ENCODE measurements at regions not wholly inside any gene's neighbourhood (a gene's known extent, or its start where the extent isn't known, plus 50 kb on each side); places are given as distances from the start of the nearest gene placed in this dataset.

DNA sequence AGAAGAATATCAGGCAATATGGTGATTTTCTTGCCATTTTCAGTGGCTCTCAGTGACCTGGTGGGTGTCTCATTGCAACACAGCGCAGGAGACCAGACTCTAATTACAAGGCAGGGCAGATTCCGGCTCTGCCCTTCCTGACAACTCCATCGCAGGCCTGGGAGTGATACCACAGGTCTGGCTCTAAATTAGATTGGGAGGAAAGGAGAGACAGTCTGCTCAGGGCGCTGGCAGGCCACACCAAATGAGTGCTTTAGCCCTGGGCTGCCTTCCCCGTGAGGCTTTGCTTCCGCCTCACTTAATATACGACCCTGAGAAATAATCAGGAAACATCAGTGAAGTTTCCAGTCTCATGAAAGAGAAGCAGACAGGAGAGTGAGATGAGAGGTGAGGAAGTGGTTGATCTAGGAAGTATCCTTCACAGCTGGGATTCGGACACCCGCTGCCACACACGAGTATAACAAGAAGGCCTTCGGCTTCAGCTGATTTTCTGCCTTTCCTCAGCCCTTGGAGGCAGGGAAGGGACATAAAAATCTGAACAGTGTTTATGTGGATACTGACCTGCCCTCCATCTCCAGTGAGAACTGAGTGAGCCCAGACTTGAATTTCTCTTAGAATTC, 73.7 kb upstream of the PROK2 start:
- no peak overlapping the region for H3K4me3 ChIP-seq (ENCODE audit: low read depth, low read length)

DNA sequence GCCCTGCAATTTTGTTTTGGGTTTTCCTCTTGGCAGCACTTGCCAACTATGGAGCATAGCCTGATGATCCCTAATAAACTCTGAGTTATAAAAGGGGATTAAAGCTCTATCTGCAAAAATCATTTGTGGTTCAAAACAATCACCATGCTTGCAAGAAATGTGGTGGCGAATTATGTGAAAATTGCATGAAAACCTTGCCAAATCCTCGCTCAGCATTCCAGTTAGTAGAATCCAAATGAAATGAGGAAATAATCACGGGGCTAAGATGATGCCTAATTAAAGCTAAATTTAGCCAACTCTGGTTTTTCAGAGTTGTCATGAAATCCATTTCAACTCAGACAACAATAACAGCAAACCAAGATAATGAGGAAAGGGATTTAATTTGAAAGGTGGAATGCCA, 73.0 kb upstream of the PROK2 start:
- H3K4me3 ChIP-seq (ENCODE audit: low read depth, low read length): no peak overlapping the region

DNA sequence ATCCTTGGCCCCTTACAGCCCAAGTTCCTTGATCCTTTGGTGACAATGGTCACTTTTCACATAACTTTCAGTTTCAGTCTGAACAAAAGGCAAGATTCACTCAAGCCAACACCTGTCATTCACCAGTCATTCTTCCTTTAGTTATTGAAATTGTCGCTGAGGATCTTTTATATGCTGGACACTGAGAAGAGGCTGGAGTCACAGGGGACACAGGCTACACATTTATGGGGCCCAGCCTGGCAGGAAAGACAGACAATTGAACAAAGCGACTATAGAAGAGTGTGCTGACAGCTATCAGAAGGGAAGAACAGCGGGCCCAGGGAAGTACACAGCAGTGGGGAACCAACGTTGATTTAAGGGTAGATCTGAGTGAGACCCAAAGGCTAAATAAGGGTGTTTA, 69.8 kb upstream of the PROK2 start:
- no peak overlapping the region for H3K4me3 ChIP-seq (ENCODE audit: low read depth, low read length)

DNA sequence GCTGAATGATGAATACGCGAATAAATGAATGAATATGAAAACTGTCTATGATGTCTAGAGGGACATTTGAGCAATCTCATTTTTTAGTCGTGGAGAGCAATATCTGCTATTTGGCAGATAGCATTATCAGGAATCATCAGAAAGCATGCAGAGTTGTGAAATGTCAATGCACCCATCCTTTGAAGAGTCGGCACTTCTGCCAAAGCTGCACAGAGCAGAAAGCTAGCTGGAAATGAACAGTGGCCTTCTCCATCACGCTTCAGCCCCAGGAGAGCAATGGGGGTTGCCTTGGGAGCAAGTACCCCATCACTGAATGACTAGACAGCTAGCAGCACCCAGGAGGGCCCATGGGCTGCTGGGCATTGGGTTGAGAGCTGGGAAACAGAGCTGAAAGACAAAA, 69.1 kb upstream of the PROK2 start:
- H3K4me3 ChIP-seq (ENCODE audit: low read depth, low read length): no peak overlapping the region

DNA sequence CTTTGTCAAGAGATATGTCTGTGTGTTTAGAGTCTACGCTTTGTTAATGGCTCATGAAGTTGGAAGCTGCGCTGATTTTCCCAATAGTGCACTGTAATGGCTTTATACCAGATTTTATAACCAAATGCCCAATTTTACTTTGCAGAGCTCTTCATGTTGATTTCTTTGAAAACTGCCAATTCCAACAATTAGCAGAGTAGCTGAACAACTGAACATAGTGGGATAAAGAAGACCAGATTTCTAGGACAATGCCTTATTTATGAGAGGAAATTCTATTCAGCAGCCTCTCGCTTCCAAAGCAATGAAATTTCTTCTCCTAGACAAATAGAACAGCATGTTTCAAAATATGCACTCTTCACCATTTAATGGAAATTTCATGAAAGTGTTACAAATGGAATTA, 66.9 kb upstream of the PROK2 start:
- no peak overlapping the region for H3K4me3 ChIP-seq (ENCODE audit: low read depth, low read length)

DNA sequence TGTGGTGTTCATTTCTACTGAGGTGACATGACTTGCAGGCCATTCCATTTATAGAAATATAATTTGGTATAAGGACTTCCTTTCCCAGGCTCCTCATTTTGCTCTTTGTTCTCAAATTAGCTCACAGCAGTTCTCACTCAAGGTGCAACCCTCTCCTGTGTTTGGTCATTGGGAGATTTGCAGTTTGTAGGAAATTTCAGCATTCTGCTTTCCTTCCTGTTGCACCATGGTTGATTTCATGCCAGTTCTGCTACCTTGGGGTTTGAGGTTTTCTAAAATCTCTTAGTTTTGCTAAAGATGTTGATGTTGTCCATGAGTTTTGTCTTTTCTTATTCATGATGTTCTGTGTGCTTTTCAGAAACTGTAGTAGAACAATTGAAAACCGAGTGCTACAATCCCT, 65.7 kb upstream of the PROK2 start:
- H3K4me3 ChIP-seq (ENCODE audit: low read depth, low read length): no peak overlapping the region

DNA sequence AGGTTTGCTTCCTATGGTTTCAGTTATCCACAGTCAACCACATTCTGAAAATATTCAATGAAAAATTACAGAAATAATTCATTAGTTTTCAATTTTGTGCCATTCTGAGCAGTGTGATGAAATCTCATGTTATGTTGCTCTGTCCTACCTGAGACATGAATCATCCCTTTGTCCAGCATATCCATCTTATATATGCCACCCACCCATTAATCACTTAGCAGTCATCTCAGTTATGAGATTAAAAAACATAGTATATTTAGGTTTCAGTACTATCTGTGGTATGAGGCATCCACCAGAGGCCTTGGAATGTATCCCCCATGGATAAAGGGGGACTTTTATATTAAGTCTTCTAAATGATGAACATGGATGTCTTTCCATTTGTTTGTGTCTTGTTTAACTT, 64.7 kb upstream of the PROK2 start:
- H3K4me3 ChIP-seq (ENCODE audit: low read depth, low read length): no peak overlapping the region

DNA sequence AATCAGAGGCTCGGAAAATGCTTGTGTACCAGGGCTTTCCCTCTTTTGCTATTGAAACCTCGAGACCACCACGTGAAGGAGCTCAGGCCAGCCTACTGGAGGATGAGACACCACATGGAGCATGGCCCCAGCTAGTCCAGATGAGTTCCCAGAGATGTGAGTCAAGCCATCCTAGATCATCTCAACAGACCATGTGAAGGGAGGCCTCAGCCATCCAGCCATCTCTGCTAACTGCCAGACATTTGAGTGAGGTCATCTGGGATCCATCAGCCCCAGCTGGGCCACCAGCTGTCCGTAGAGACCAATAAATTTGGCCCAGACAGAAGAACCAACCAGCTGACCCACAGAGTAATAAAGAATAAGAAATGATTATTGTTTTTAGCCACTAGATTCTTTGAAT, 62.8 kb upstream of the PROK2 start:
- no peak overlapping the region for H3K4me3 ChIP-seq (ENCODE audit: low read depth, low read length)

DNA sequence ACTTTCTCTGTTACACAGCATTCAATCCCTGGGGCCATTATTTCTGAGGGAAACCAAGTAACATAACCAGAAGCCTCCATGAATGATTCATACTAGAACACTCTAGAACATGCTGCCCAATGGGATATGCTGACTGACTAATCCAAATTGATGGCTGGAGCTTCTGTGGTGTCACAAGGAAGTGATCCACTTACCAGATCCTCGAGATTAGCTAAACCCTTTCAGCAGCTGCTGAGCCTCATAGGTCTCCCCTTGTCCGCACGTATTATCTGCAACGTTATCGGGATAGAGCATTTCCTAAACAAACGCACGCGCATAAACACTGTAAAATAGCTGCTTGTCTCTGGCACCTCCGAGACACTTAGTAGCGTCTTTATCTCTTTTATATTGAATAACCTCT, 61.2 kb upstream of the PROK2 start:
- no peak overlapping the region for H3K4me3 ChIP-seq (ENCODE audit: low read depth, low read length)

DNA sequence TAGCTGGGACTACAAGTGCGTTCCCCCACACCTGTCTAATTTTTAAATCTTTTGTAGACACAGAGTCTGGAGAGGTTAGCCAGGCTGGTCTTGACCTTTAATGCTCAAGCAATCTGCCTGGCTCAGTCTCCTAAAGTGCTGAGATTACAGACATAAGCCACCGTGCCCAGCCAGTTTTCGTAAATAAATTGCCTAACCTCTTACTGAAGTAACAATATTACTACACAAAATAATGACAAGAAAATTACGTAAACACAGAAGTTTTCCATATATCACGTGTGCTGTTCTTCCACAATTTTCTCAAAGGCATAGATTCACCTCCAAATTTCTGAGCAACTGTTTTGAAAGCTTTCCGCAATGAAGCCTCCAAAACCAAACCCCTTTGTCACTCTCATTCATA, 58.1 kb upstream of the PROK2 start:
- H3K4me3 ChIP-seq (ENCODE audit: low read depth, low read length): no peak overlapping the region

DNA sequence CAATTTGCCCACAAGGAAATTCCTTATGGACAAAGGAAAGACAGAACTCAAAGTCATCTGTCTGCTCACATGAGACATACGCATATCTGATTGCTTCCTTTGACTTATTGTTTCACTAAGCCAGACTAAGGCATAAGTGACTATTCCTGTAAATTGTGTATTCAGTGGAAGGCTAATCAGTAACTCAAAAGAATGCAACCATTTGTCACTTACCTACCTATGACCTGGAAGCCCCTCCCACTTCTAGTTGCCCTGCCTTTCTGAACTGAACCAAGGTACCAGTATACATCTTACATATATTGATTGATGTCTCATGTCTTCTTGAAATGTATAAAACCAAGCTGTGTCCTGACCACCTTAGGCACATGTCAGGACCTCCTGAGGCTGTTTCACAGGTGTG, 53.5 kb upstream of the PROK2 start:
- H3K4me3 ChIP-seq (ENCODE audit: low read depth, low read length): no peak overlapping the region

All from iPS-11a (cell line).